ENCODE measurements at regions not wholly inside any gene's neighbourhood (a gene's known extent, or its start where the extent isn't known, plus 50 kb on each side); places are given as distances from the start of the nearest gene placed in this dataset.

- no peak for DNase-seq (ENCODE audit: extremely low read depth, low read depth)
- no peak for TF ChIP-seq CTCF (IDR thresholded peaks at IDR 0.05; ENCODE audit: low read depth, low read length, missing control alignments)
- no peak overlapping the region for H3K4me3 ChIP-seq (replicated peaks; ENCODE audit: low read depth, low read length)
Observed at GRCh38 chr15:67918205-67918861, 78.5 kb upstream of the RNU6-1 start.

DNA sequence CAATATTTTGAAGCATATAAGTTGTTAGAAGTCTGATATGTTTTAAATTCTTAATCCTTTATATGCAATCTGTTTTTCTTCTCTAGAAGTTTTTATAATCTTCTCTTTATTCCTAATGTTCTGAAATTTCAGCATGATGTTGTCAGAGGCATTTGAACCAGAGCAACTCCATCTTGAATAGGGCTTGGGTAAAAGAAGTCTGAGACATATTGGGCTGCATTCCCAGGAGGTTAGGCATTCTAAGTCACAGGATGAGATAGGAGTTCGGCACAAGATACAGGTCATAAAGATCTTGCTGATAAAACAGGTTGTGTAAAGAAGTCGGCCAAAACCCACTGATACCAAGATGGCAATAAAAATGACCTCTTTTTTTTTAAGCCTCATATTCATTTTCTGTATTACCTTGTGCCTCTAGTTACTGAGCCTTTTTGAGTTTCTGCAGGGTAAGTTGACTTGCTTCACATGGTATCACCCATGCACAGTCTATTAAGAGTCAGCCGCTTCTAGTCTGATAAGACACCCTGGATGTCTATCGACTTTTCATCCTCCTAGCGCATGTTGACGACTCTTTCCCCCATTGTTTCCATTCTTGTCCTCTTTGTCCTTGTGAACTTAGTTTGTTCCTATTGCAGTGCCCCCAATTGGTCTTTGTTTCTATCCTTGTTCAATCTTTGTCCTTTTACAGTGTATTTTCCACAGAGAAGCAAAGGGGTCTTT lies 80.8 kb upstream of the RNU6-1 start:
- TF ChIP-seq CTCF (IDR thresholded peaks at IDR 0.05; ENCODE audit: low read depth, low read length, missing control alignments), result no peak
- no peak for DNase-seq (ENCODE audit: extremely low read depth, low read depth)
- H3K4me3 ChIP-seq (replicated peaks; ENCODE audit: low read depth, low read length), result no peak overlapping the region

- no peak for DNase-seq (ENCODE audit: extremely low read depth, low read depth)
- no peak for TF ChIP-seq CTCF (IDR thresholded peaks at IDR 0.05; ENCODE audit: low read depth, low read length, missing control alignments)
- H3K4me3 ChIP-seq (replicated peaks; ENCODE audit: low read depth, low read length), result no peak overlapping the region
Observed at GRCh38 chr15:67922106-67922675, 82.3 kb upstream of the RNU6-1 start.

DNA sequence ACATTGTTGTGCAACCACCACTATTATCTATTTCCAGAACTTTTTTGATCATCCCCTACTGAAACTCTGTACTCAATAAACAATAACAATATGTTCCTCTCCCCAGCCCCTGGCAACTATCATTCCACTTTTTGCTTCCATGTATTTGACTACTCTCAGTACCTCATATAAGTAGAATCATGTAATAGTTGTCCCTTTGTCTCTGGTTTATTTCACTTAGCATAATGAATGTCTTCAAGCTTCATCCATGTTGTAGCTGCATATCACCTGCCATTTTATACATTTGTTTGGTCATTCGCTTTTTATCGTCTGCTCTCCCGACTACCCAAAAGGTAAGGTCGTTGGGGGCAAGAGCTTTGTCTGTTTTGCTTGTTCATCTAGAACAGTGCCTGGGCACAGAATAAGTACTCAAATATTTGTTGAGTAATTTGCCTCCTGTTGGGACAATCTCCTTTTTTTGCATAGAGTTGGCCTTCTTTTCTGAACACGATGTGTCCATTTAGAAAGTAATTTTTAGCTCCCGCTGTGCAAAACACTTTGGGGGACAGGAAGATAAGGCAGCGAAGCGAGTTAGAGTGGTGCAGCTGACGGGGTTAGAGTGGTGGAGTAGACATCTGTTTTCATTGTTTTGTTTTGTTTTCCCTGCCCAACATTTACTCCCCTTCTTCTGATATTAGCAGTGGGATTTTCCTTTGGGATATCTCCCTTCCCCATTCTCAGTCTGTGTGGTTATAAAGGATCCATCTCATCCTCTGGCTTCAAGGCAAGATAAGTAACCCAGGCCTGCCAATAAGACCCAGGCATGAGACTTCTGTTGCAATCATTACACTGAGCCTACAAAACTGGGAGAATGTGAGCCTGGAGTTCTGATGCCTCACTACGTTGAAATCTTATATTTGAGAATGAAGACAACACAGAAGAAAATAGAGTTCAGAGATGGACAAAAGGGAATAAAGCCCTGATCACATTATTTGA lies 83.4 kb upstream of the RNU6-1 start:
- TF ChIP-seq CTCF (IDR thresholded peaks at IDR 0.05; ENCODE audit: low read depth, low read length, missing control alignments), result no peak
- no peak for DNase-seq (ENCODE audit: extremely low read depth, low read depth)
- no peak overlapping the region for H3K4me3 ChIP-seq (replicated peaks; ENCODE audit: low read depth, low read length)

DNA sequence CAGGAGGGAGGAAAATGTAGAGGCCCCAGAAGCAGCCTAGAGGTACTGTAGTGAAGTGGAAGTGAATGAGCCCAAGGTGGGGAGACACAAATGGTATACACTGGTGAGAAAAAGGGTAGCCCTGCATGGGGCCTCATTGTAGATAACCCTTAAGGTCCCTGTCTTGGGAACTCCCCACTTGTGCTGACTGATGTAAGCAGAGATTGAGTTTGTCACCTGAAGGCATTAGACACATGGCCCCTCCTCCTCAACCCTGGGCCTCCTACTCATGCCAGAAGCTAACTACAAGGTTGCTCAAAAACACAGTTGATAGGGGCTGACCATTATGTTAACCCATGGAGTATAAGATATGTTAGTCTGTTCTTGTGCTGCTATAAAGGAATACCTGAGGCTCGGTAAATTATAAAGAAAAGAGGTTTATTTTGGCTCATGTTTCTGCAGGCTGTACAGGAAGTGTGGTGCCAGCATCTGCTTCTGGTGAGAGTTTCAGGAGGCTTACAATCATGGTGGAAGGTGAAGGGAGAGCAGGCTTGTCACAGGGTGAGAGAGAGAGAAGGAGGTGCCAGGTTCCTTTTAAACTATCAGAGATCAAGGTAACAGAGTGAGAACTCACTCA lies 84.6 kb upstream of the RNU6-1 start:
- DNase-seq (ENCODE audit: extremely low read depth, low read depth), result no peak
- TF ChIP-seq CTCF (IDR thresholded peaks at IDR 0.05; ENCODE audit: low read depth, low read length, missing control alignments), result no peak
- H3K4me3 ChIP-seq (replicated peaks; ENCODE audit: low read depth, low read length), result no peak overlapping the region

DNA sequence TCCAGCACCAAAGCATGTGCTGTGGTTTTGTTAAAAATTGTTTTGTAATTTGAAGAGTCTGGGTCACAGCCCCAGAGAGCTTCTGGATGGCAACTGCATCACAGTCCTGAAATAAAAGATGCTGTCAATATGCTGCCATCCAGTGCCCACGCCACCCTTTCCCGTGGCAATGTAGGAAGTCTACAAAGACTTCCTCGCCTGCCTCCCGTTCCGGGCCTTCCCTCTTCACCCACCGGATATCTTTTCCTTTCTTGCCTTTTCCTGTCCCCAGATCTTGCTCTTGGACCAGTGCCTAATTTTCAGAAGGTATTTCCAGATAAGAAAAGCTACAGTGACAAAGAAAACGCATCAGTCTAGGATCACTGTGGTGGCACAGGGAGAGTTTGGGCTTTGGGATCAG lies 85.3 kb upstream of the RNU6-1 start:
- TF ChIP-seq CTCF (IDR thresholded peaks at IDR 0.05; ENCODE audit: low read depth, low read length, missing control alignments), result no peak

More for the DNA sequence above, 85.3 kb upstream of the RNU6-1 start:
- H3K4me3 ChIP-seq (replicated peaks; ENCODE audit: low read depth, low read length), result no peak overlapping the region
- DNase-seq (ENCODE audit: extremely low read depth, low read depth), result no peak

All from HFF-Myc (cell line).